Breast epithelium (tissue), 3 donors: ENCODE measurements at regions not wholly inside any gene's neighbourhood (a gene's known extent, or its start where the extent isn't known, plus 50 kb on each side); places are given as distances from the start of the nearest gene placed in this dataset.

Experiments used
- CTCF ChIP-seq, 3 donors: fragments of 450-650 bp; IDR thresholded peaks; one replicate each; pipeline ENCODE4 v1.5.1; 2016 to 2017; ENCODE audit warnings: antibody characterized with exemption in 3 of 3, mild to moderate bottlenecking in 3 of 3, moderate library complexity in 3 of 3
- POLR2A ChIP-seq: fragments of 450-650 bp; IDR thresholded peaks from one replicate; pipeline ENCODE4 v1.6.1; 2016; ENCODE audit warnings: antibody characterized with exemption, mild to moderate bottlenecking, moderate library complexity

- TF ChIP-seq CTCF (IDR thresholded peaks at IDR 0.05) = no peak
- TF ChIP-seq POLR2A = no peak
Measured at GRCh38 chr17:5794385-5794784, 210.1 kb upstream of the NLRP1 start.
